GM12878 (cell line): ENCODE measurements at regions not wholly inside any gene's neighbourhood (a gene's known extent, or its start where the extent isn't known, plus 50 kb on each side); places are given as distances from the start of the nearest gene placed in this dataset.

Source experiments
- FOXM1 ChIP-seq: IDR thresholded peaks from 2 replicates; pipeline ENCODE4 v1.6.1; 2012; ENCODE audit warnings: low read depth, mild to moderate bottlenecking, inconsistent platforms, low read length, moderate library complexity
- RAD21 ChIP-seq: IDR thresholded peaks from 2 replicates; pipeline ENCODE4 v1.6.1; 2011; ENCODE audit warnings: mild to moderate bottlenecking, low read depth, low read length, moderate library complexity; ENCODE audit not compliant: insufficient read depth

- TF ChIP-seq FOXM1 (no peak), RAD21 (no peak)
These were observed 536.8 kb downstream of the XIRP2 start for GRCh38 chr2:167424803-167425755.
